ENCODE measurements at regions not wholly inside any gene's neighbourhood (a gene's known extent, or its start where the extent isn't known, plus 50 kb on each side); places are given as distances from the start of the nearest gene placed in this dataset.

DNA sequence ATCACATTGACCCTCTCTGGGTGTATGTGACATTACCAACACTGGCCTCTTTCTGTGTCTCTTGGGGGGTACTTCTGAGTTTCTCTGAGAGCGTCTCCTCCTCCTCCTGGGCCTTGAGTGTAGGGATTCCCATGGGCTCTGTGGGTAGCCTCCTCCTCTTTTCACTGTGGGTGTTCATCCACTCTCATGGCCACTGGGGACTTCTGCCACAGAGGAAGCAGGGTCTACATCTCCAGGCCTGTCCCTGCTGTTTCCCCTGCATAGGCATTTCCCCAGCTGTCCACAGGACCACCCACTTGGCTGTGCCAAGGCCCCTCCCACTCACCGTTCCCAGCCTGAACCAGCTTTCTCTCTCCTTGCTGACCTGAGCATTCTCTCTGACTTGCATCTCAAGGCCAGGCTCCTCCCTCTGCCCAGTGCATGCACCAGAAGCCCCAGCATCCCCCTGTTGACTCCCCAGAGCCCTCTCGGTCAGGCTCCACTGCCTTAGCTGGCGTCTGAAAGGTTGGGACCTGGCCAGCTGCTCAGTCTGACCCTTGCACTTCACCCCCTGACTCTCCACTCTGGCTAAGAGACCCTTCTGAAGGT is 487.6 kb downstream of the GLRX3 start:
- no peak for TF ChIP-seq POLR2A (IDR thresholded peaks at IDR 0.05)
- TF ChIP-seq CTCF (IDR thresholded peaks at IDR 0.05): no peak
- TF ChIP-seq POLR2AphosphoS5 (IDR thresholded peaks at IDR 0.05): no peak
